ENCODE measurements at regions not wholly inside any gene's neighbourhood (a gene's known extent, or its start where the extent isn't known, plus 50 kb on each side); places are given as distances from the start of the nearest gene placed in this dataset.

DNA sequence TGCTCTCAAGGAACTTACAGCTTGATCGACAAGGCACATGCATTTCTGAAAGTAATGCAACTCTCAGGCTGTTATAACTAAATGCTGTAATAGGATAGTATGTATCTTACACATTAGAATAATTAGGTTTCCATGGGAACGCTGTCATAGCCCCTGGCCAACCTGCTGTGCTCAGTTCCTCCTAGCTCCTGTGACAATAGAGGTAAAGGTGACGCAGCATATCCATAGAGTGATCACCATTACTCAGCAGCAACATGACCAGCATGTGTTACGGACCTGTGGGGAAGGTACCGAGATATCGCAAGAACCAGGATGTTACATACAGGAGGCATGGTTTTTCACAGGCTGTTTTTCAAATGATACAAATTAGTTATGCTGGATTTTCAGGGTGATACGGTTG, 150.7 kb downstream of the CAND1 start:
- no peak for ATAC-seq
- TF ChIP-seq PPARA (CRISPR knock-in tag; IDR thresholded peaks at IDR 0.05; ENCODE audit: borderline replicate concordance) = no peak
- no peak for TF ChIP-seq TCF4 (CRISPR knock-in tag; IDR thresholded peaks at IDR 0.05; ENCODE audit: borderline replicate concordance)
- no peak for TF ChIP-seq SNAI2 (CRISPR knock-in tag; IDR thresholded peaks at IDR 0.05)
- no peak for TF ChIP-seq BACH2 (CRISPR knock-in tag; IDR thresholded peaks at IDR 0.05; ENCODE audit: borderline replicate concordance)
- no peak for TF ChIP-seq ZFP30 (CRISPR knock-in tag; IDR thresholded peaks at IDR 0.05)
- TF ChIP-seq ZNF8 (CRISPR knock-in tag; IDR thresholded peaks at IDR 0.05) = no peak
- TF ChIP-seq TOX (CRISPR knock-in tag; IDR thresholded peaks at IDR 0.05; ENCODE audit: borderline replicate concordance) = no peak
- TF ChIP-seq ZFP3 (CRISPR knock-in tag; IDR thresholded peaks at IDR 0.05) = no peak
- no peak for TF ChIP-seq ZNF70 (CRISPR knock-in tag; IDR thresholded peaks at IDR 0.05)
- TF ChIP-seq, protein P1, sequence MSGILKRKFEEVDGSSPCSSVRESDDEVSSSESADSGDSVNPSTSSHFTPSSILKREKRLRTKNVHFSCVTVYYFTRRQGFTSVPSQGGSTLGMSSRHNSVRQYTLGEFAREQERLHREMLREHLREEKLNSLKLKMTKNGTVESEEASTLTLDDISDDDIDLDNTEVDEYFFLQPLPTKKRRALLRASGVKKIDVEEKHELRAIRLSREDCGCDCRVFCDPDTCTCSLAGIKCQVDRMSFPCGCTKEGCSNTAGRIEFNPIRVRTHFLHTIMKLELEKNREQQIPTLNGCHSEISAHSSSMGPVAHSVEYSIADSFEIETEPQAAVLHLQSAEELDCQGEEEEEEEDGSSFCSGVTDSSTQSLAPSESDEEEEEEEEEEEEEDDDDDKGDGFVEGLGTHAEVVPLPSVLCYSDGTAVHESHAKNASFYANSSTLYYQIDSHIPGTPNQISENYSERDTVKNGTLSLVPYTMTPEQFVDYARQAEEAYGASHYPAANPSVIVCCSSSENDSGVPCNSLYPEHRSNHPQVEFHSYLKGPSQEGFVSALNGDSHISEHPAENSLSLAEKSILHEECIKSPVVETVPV (CRISPR knock-in tag; IDR thresholded peaks at IDR 0.05) = no peak

DNA sequence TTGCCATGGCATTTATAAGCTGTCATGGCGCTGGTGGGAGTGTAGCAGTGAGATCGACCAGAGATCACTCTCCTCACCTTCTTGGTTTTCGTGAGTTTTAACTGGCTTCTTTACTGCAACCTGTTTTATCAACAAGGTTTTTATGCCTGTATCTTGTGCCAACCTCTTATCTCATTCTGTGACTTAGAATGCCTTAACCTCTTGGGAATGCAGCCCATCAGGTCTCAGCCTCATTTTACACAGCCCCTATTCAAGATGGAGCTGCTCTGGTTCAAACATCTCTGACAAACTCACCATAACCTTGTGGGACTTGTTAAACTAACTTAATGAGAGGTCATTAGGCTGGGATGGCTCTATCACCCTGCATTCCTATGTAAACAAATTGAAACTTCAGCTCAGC, 151.3 kb downstream of the CAND1 start:
- TF ChIP-seq PPARA (CRISPR knock-in tag; IDR thresholded peaks at IDR 0.05; ENCODE audit: borderline replicate concordance) (no peak), ISL1 (CRISPR knock-in tag; IDR thresholded peaks at IDR 0.05) (no peak), ZNF8 (CRISPR knock-in tag; IDR thresholded peaks at IDR 0.05) (no peak), ESRRG (CRISPR knock-in tag; IDR thresholded peaks at IDR 0.05) (no peak), CSDC2 (CRISPR knock-in tag; IDR thresholded peaks at IDR 0.05) (no peak), TCF4 (CRISPR knock-in tag; IDR thresholded peaks at IDR 0.05; ENCODE audit: borderline replicate concordance) (no peak), ZC3H10 (CRISPR knock-in tag; IDR thresholded peaks at IDR 0.05) (no peak), ZNF70 (CRISPR knock-in tag; IDR thresholded peaks at IDR 0.05) (no peak), ARNTL (CRISPR knock-in tag; IDR thresholded peaks at IDR 0.05; ENCODE audit: borderline replicate concordance, low read depth) (no peak), ZNF565 (CRISPR knock-in tag; conservative IDR thresholded peaks at IDR 0.05; ENCODE audit: low read depth) (no peak), GLIS3 (CRISPR knock-in tag; IDR thresholded peaks at IDR 0.05) (no peak), TOX (CRISPR knock-in tag; IDR thresholded peaks at IDR 0.05; ENCODE audit: borderline replicate concordance) (no peak)
- no peak for ATAC-seq

DNA sequence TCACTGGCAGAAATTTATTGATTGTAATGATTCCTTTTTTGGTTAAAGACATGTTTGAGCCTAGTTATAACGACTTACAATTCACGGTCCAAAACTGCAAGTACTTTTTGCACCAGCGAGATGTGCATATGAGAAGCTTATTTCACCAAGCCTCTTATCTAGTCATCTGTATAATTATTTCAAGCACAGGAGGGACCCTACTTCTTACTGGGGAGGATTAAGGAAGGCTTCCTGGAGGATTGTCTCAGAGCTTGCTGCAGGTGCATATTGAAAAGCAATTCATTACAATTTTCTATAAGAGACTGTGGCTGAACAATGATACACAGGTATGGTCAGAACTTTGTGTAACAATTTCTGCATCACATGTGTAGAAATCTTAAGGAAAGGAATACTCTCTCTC, 152.9 kb downstream of the CAND1 start:
- TF ChIP-seq, protein P2, sequence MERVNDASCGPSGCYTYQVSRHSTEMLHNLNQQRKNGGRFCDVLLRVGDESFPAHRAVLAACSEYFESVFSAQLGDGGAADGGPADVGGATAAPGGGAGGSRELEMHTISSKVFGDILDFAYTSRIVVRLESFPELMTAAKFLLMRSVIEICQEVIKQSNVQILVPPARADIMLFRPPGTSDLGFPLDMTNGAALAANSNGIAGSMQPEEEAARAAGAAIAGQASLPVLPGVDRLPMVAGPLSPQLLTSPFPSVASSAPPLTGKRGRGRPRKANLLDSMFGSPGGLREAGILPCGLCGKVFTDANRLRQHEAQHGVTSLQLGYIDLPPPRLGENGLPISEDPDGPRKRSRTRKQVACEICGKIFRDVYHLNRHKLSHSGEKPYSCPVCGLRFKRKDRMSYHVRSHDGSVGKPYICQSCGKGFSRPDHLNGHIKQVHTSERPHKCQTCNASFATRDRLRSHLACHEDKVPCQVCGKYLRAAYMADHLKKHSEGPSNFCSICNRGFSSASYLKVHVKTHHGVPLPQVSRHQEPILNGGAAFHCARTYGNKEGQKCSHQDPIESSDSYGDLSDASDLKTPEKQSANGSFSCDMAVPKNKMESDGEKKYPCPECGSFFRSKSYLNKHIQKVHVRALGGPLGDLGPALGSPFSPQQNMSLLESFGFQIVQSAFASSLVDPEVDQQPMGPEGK (CRISPR knock-in tag; IDR thresholded peaks at IDR 0.05; ENCODE audit: borderline replicate concordance) = no peak
- TF ChIP-seq CSDC2 (CRISPR knock-in tag; IDR thresholded peaks at IDR 0.05) (no peak), ISL1 (CRISPR knock-in tag; IDR thresholded peaks at IDR 0.05) (no peak), RARB (CRISPR knock-in tag; IDR thresholded peaks at IDR 0.05) (no peak)
- TF ChIP-seq, protein P3, sequence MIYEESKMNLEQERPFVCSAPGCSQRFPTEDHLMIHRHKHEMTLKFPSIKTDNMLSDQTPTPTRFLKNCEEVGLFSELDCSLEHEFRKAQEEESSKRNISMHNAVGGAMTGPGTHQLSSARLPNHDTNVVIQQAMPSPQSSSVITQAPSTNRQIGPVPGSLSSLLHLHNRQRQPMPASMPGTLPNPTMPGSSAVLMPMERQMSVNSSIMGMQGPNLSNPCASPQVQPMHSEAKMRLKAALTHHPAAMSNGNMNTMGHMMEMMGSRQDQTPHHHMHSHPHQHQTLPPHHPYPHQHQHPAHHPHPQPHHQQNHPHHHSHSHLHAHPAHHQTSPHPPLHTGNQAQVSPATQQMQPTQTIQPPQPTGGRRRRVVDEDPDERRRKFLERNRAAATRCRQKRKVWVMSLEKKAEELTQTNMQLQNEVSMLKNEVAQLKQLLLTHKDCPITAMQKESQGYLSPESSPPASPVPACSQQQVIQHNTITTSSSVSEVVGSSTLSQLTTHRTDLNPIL (CRISPR knock-in tag; IDR thresholded peaks at IDR 0.05; ENCODE audit: low read depth) = no peak
- TF ChIP-seq, protein P1 (CRISPR knock-in tag; IDR thresholded peaks at IDR 0.05) = no peak
- TF ChIP-seq, protein P4, sequence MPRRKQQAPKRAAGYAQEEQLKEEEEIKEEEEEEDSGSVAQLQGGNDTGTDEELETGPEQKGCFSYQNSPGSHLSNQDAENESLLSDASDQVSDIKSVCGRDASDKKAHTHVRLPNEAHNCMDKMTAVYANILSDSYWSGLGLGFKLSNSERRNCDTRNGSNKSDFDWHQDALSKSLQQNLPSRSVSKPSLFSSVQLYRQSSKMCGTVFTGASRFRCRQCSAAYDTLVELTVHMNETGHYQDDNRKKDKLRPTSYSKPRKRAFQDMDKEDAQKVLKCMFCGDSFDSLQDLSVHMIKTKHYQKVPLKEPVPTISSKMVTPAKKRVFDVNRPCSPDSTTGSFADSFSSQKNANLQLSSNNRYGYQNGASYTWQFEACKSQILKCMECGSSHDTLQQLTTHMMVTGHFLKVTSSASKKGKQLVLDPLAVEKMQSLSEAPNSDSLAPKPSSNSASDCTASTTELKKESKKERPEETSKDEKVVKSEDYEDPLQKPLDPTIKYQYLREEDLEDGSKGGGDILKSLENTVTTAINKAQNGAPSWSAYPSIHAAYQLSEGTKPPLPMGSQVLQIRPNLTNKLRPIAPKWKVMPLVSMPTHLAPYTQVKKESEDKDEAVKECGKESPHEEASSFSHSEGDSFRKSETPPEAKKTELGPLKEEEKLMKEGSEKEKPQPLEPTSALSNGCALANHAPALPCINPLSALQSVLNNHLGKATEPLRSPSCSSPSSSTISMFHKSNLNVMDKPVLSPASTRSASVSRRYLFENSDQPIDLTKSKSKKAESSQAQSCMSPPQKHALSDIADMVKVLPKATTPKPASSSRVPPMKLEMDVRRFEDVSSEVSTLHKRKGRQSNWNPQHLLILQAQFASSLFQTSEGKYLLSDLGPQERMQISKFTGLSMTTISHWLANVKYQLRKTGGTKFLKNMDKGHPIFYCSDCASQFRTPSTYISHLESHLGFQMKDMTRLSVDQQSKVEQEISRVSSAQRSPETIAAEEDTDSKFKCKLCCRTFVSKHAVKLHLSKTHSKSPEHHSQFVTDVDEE (CRISPR knock-in tag; IDR thresholded peaks at IDR 0.05) = no peak
- ATAC-seq = no peak

All from SK-N-SH treated with all-trans-retinoic acid at 6 μM for 48 hours (cell line).